ENCODE measurements at regions not wholly inside any gene's neighbourhood (a gene's known extent, or its start where the extent isn't known, plus 50 kb on each side); places are given as distances from the start of the nearest gene placed in this dataset.

- DNase-seq (ENCODE audit: low read depth in 2 of 2) = no peak
Observed at GRCh38 chr5:155416765-155417164, 403.2 kb downstream of the KIF4B start.

- DNase-seq (ENCODE audit: low read depth in 2 of 2) = no peak
Observed at GRCh38 chr5:155418960-155419579, 405.5 kb downstream of the KIF4B start.

GRCh38 chr5:155430192-155430591 is 416.6 kb downstream of the KIF4B start:
- no peak for DNase-seq (ENCODE audit: low read depth in 2 of 2)

- DNase-seq (ENCODE audit: low read depth in 2 of 2) = no peak
Observed at GRCh38 chr5:155434267-155434666, 420.7 kb downstream of the KIF4B start.

GRCh38 chr5:155434681-155435080 is 421.1 kb downstream of the KIF4B start:
- no peak for DNase-seq (ENCODE audit: low read depth in 2 of 2)

GRCh38 chr5:155441849-155442248 is 428.3 kb downstream of the KIF4B start:
- no peak for DNase-seq (ENCODE audit: low read depth in 2 of 2)

- DNase-seq (ENCODE audit: low read depth in 2 of 2) = no peak
Observed at GRCh38 chr5:155451106-155451505, 437.6 kb downstream of the KIF4B start.

- no peak for DNase-seq (ENCODE audit: low read depth in 2 of 2)
Observed at GRCh38 chr5:155455791-155456514, 442.4 kb downstream of the KIF4B start.

- no peak for DNase-seq (ENCODE audit: low read depth in 2 of 2)
Observed at GRCh38 chr5:155459889-155460500, 446.4 kb downstream of the KIF4B start.

GRCh38 chr5:155460501-155460931 is 447.0 kb downstream of the KIF4B start:
- no peak for DNase-seq (ENCODE audit: low read depth in 2 of 2)

GRCh38 chr5:155461304-155461703 is 447.7 kb downstream of the KIF4B start:
- no peak for DNase-seq (ENCODE audit: low read depth in 2 of 2)

- no peak for DNase-seq (ENCODE audit: low read depth in 2 of 2)
Observed at GRCh38 chr5:155466851-155467250, 453.3 kb downstream of the KIF4B start.

- no peak for DNase-seq (ENCODE audit: low read depth in 2 of 2)
Observed at GRCh38 chr5:155471027-155471426, 457.5 kb downstream of the KIF4B start.

GRCh38 chr5:155472780-155473179 is 459.2 kb downstream of the KIF4B start:
- no peak for DNase-seq (ENCODE audit: low read depth in 2 of 2)

GRCh38 chr5:155475318-155475717 is 461.8 kb downstream of the KIF4B start:
- no peak for DNase-seq (ENCODE audit: low read depth in 2 of 2)

- DNase-seq (ENCODE audit: low read depth in 2 of 2) = no peak
Observed at GRCh38 chr5:155480731-155481131, 467.2 kb downstream of the KIF4B start.

GRCh38 chr5:155481182-155481581 is 467.6 kb downstream of the KIF4B start:
- DNase-seq (ENCODE audit: low read depth in 2 of 2) = no peak

- DNase-seq (ENCODE audit: low read depth in 2 of 2) = no peak
Observed at GRCh38 chr5:155482428-155482827, 468.9 kb downstream of the KIF4B start.

- DNase-seq (ENCODE audit: low read depth in 2 of 2) = no peak
Observed at GRCh38 chr5:155485386-155485785, 471.8 kb downstream of the KIF4B start.

- no peak for DNase-seq (ENCODE audit: low read depth in 2 of 2)
Observed at GRCh38 chr5:155489949-155490348, 476.4 kb downstream of the KIF4B start.

GRCh38 chr5:155492191-155492590 is 478.6 kb downstream of the KIF4B start:
- DNase-seq (ENCODE audit: low read depth in 2 of 2) = no peak

- no peak for DNase-seq (ENCODE audit: low read depth in 2 of 2)
Observed at GRCh38 chr5:155504606-155505005, 491.1 kb downstream of the KIF4B start.

- no peak for DNase-seq (ENCODE audit: low read depth in 2 of 2)
Observed at GRCh38 chr5:155507363-155507762, 493.8 kb downstream of the KIF4B start.
